HG03565 (cell line): ENCODE measurements at regions not wholly inside any gene's neighbourhood (a gene's known extent, or its start where the extent isn't known, plus 50 kb on each side); places are given as distances from the start of the nearest gene placed in this dataset.

Source experiments
- ATAC-seq: cut with Tn5 transposase; IDR thresholded peaks from one replicate; pipeline ENCODE4 v1.9.1; 2021; ENCODE audit warnings: mild to moderate bottlenecking, moderate library complexity; ENCODE audit not compliant: unreplicated experiment

DNA sequence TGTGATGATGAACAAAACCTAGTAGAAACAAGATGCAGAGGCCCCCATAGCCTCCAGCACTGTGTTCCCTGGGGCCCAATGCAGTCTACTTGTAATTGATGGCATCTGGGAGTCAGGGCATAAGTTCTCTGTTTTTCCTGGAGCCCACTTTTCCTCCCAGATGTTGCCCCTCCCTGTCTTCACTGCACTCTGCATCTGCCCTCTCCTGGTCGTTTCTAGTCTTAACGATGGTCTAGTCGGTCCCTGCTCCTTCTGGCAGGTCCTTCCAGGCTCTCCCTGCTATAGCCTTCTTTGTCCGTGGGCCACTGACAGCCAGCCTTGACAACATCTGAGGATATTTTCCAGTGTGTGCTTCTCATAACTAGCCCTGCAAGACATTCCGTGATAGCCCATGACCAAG is 208.3 kb downstream of the GXYLT1 start:
- no peak for ATAC-seq

DNA sequence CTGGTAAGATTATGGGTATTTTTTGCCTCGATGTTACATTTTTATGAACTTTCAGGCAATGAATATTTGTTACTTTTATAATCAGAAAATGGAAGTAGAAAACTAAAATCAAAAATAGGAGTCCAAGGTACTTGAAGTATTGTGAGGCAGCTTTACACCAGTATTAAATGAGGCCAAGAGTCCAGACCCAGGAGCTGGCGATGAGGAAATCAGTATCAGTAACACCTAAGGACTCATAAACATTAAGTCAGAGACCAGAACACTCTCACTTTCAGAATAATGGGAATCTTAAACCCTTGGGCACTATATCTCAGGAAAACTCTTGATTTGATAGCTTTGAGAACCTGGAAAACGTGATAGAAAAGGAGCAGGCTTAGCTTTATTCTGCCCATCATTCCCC is 208.8 kb downstream of the GXYLT1 start:
- no peak for ATAC-seq

DNA sequence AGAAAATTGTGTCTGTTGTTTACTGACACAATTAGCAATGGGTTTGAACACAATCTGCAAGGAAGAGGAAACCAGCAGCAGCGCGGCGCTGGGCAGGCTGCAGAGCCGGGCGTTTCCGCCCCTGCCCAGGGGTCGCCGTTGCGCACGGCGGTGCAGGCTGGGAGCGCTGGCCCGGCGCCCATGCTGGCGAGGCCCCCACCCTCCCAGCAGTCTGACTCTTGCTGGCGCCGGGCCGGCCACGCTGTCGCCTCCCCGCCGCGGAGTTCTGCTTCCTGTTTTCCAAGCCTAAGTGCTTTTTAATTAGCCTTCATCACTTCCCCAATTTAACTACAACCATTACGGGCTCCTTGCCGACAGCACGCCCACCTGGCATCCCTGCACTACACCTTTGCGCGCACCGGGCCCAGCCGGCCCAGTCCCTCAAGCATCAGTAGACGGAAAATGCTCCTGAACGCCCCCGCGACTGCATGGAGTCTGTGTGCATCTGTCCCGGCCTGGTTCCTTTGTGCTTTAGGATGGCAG is 212.1 kb downstream of the GXYLT1 start:
- no peak for ATAC-seq

DNA sequence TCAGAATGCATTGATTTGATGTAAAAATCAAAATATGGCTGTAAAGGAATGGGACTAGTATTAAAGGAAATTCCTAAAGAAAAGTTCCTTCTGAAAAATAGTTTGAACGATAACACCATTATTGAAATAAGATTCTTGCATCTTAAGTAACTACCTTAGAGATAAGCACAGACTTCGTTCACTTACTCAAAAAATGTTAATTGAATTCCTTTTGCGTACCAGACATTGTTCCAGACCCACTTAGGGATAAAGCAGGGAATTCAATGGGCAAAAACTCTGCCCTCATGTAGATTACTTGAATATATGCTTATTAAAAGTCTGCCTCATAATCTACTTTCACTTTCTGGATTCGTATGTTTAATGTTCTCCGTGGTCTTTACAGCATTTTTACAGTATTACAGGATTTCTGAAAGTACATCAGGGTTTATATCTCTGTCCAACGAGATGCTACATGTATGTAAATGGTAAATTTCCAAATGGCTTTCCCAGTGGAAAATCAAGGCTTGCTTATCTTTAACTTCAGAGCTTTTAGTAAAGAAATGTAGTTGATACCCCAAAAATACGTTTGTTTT is 213.7 kb downstream of the GXYLT1 start:
- no peak for ATAC-seq

DNA sequence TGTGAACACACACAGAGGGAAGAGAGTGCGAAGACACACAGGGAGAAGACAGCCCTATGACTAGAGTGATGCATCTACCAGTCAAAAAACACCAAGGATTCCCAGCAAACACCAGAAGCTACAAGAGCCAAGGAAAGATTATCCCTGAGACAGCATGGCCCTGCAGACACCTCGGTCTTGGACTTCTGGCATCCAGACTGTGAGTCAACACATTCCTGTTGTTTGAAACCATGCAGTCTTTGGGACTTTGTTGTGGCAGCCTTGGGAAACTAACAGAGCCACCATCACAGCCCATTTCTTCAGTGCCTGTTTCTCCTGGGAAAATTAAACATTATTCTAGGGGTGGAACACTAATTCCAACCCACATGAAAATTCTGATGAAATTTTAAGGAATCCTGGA is 220.6 kb downstream of the GXYLT1 start:
- no peak for ATAC-seq

DNA sequence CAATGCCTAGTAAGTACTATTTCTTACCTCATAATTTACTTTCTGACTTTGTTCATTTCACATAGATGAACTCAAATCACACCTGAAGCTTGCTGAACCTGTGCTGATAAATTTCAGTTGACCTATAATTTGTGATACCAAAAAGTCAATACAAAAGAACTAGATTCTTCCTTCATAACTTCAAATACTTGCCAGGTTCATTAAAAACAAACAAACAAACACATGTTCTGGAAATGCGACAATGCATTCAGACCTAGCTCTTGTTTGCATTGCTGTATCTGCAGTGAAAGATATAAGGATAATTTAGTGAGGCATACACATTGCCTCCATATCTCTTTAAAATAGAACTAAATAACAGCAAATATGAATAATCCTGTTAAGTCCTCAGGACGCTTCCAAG is 221.3 kb downstream of the GXYLT1 start:
- ATAC-seq, result no peak

DNA sequence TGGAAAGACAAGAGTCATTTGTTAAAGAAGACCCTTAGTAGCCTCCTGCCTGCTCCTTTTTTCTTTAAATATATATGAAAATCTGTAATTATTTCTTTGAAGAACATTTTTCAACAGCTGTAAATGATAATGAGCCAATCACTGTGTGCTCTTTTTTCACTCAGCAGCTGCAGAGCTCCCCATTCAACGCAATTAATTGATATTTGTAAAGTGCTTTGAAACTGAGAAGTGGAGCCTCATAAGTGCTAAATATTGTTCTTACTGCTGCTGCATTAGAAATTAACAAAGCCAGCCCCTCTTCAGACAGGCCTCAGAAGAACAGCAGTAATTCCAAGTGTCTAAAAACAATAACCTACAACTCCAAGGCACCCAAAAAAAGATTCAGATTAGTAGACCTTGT is 224.3 kb downstream of the GXYLT1 start:
- ATAC-seq, result no peak

DNA sequence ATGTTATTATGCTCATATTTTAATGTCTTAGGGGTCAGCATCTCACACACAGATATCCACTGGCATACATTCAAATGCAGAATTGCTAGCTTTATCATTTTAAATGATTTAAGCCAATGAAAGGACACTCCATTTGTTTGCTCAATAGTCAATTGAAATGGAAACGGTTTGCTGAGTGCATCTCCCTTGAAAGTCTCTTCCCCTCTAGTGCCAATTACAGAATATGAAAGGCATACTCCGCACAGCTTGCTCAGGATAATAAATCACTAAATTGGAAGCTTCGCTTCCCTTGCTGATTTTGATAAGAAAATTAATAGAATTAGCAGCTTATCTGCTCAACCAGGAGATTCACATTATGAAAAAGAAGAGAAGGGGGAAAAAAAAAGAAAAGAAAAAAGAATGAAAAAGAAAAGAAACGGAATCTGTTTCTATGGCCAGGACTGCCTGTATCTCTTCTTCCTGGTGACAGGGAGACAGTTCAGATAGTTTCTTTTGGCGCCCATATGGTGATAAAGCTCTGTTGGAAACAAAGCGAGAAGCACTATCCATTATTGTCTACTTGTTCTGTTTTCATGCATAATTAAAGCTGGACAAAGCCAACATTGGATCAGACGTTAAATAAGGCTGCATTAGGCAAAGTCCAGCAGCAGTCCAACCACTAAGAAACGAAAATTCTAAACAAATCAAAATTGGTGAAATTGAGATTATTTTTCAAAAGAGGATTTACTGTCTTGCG is 225.0 kb downstream of the GXYLT1 start:
- no peak for ATAC-seq

DNA sequence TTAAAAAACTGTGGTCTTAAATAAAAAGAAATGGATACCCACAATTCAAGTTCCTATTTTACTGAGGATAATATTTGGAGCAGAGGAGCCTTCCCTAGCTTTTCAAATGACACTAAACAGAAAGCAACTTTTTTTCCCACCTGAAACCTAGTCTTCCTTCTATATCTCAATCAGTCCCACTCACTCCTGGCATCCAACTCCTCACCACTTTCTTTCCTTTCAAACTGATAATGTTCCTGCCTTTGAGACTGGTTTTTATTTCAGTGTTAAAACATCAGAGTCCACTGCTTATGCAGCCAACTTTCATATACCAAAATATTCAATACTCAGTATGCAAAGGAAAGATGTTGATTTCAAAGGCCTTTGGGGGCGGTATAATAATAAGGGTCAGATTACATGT is 225.6 kb downstream of the GXYLT1 start:
- ATAC-seq, result no peak

DNA sequence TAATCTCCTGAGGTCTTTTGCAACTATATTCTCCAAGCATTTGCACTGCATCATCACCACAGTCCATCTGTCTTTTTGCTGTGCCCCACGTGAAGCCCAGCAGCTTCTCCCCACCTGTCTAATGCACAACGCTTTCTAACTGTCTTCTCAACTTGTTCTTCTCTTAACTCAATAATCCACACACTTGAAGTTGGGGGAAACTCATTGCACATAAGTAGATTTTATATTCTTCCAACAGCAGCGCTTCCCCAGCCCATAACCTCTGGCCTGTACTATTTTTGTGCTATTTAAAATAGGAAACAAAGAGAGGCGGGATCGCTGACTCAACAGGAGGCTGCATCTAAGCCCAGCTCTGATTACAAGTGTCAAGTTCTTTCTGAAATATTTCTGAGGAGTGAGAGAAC is 226.7 kb downstream of the GXYLT1 start:
- no peak for ATAC-seq

DNA sequence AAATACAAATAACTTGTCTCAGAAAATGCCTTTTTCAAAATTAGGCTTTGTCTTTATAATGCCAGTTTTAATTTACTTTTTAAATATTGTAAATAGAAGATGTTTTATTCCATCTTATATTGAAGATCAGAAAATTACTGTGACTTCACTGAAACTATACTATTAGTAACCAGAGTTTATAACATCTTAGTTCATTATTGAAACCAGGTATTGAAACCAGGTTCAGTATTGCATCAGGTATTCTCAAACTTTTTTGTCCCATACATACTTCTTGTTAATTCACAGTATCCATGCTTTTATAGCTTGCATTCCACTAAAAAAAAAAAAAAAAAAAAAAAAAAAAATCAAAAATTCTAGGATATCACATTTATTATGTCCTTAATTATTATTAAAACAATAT is 227.5 kb downstream of the GXYLT1 start:
- no peak for ATAC-seq

DNA sequence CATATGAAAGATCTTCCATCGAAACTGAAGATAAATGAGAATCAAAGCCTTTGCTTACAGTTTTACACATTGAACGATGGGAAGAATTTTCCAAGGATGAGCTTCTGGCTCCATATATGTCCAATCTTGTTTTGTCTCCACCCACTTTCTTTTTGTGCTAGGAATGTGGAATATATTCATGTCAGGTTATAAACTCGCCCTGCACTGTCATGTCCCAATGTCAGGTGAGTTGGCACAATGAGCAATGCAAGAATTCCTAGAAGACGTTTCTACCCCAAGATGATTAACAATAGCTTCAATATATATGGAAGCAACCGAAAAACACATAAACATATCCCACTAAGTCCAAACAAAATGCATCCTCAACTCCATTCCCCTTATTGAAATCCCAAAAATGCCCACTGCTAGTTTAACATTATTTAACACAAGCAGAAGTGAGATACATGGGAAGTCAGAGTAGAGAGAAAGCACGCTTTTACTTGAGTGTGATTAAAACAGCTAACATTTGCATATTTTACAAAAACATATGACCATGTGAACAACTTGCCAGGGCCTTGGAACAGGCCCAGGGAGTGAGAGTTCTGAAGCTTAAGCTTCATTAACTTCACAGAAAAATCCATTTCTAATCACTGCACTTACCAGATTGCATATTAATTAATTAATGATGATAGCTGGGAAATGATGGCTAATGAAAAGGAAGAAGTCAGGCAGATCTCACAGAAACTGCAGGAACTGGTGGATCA is 233.9 kb downstream of the GXYLT1 start:
- no peak for ATAC-seq

DNA sequence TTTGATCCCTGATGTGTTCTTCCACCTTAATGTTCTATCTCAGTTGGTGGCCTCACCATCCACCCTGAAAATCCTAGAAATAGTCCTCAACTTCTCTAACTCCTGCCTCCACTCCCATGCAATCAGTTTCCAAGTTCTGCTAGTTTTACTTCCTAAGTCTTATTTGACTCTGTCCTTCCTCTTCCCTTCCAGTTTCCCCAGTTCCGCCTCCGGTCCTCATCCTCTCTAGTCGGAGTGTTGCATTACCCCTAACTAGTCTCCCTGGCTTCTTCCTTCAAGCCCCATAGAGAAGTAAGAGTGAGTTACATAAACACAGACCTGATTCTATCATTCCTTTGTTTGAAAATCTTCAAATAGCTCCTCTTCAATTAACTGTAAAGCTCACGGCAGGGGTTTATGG is 236.5 kb downstream of the GXYLT1 start:
- ATAC-seq, result no peak

DNA sequence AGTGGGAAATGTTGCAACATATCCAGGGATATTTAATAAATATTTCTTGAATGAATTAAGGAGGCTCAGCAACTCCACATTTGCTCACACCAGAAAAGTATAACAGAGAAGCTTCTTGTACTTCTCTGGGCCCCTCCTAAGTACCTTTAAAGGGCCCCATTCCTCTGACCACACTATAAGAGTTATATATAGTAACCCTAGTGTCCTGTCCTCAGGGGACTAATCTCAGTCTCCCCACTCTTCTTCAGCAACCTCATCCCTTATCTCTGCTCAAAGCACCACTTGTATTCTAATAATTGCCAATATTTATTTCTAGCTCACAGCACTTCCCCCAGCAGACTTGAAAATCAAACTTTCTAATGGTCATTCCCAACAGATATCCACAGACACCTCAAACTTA is 237.1 kb downstream of the GXYLT1 start:
- no peak for ATAC-seq

DNA sequence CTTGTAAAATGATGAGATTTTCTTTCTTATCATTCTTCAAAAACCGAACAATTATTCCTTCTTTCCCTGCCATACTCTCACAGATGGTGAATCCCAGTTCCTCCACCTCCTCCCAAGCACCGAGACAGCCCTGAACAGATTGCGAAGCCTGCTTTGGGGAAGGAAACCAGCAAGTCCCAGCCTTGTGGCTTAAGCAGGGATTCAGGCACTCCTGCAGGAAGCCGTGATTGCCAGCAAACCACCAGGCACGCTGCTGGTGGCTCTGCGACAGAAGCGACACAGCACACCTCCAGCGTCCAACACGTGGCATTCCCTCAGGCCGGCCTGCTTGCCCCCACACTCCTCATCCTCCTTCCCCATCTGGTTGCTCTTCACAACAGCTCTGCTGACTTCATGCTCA is 237.7 kb downstream of the GXYLT1 start:
- ATAC-seq, result no peak

DNA sequence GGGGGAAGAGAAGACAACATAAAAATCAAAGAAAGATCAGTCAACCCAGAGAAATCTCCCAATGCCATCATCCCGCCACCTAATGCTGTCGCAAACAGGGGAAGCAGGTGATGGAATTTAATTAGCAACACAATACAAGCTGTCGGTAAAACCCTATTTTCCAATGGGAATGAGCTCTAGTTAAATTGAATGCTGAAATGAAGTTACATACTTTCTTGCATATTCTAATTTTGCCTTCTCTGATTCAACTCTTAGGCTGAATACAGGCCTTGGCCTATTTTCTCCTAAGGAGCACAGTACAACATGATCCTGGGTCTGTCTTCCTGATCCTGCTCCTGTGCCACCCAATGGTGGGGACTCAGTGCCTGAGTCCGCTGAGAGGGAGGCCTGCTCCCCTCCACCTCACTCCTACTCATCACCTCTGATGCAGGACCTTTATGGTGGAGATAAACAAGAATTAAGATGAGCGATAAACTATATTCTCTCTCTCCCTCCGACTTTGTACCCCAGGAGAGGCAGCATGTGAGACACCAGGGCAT is 238.8 kb downstream of the GXYLT1 start:
- no peak for ATAC-seq

DNA sequence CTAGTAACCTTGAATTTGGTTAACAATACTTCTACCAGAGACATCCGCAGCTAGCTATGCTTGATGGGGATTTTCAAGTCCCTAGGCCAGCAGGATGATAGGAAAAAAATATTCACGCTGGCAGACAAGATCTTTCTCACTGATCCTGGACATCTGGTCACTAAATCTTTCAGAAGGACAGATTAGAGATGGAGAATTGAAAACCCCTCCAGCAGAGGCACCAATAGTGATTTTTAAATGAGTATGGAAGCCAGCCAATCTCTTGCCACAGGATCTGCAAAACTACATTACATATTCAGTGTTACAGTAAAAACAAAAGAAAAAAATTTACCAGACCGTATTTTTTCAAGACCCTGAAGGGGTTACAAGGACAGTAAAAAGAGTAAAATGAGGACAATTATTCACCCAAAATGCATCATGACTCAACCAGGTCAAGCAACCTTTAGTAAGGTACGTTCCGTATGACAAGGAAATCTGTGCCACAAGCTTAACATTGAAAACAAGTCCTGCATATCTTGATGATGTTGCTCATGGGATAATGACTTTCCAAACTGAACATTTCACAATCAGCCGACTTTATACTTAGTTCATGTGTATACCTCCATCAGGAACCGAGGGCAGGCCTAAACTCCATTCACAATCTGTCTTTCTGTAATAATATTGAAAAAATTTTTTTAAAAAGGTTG is 239.5 kb downstream of the GXYLT1 start:
- ATAC-seq, result no peak

DNA sequence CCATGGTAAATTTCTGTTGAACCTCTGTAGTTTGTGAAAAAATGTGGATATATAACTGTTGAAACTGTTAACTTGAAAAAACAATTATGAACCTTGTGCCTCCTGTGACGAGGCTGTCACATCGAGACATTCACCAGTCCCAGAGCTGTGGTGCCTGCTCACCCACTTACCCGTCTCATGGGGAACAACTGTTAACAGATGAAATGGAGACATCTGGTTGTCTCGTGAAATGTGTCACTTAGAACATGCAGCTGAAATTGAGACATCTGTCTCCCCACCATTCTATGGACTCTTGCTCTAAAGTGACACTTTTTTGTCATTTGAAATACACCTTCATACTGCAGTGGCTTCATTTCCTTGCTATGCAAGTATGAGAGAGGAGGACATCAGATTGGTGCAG is 240.6 kb downstream of the GXYLT1 start:
- no peak for ATAC-seq

DNA sequence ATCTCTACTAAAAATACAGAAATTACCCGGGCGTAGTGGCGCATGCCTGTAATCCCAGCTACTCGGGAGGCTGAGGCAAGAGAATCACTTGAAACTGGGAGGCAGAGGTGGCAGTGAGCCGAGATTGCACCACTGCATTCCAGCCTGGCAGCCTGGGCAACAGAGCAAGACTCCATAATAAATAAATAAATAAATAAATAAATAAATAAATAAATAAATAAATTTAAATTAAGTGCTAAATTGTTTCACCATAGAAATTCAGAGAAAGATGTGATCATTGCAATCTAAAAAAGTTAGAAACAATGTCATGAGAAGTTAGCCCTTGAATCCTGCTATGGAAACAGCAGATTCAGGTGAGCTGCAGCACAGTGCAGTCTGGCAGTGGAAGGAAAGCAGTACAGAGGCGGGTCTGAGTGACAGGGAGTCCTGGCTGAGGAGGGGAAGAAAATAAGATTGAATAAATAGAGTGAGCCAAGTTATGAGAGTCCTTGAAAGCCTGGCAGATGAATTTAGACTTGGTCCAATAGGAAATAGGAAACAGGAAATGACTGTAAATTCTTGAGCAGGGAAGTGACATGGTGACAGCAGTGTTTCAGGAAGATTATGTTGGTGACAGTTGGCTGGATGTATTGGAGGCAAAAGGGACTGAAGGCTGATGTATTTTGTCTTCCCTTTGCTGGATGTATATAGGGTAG is 241.5 kb downstream of the GXYLT1 start:
- no peak for ATAC-seq

DNA sequence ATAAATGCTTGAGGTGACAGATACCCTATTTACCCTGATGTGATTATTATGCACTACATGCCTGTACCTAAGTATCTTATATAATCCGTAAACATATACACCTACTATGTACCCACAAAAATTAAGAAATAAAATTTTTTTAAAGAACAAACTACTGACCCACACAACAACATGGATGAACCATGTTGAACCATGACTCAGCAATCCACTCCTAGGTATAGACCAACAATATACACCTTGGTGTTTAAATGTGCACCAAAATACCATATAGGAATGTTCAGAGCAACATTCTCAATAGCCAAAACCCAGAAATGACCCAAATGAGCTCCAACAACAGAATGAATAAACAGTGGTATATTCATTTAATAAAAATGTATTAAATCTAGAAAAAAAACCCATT is 245.1 kb downstream of the GXYLT1 start:
- ATAC-seq, result no peak

DNA sequence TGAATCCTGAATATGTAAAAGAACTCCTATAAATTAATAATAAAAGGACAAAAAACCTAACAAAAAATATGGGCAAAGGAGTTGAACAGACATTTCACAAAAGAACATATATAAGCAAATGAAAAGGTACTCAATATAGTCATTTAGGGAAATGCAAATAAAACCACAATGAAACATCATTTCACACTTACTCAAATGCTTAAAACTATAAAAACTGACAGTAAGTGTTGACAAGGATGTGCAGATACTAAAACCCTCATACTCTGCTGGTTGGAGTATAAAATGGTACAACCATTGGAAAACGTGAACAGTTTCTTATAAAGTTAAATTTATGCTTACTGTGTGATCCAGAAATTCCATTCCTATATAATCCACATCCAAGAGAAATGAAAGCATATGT is 247.1 kb downstream of the GXYLT1 start:
- ATAC-seq, result no peak
